ENCODE measurements at regions not wholly inside any gene's neighbourhood (a gene's known extent, or its start where the extent isn't known, plus 50 kb on each side); places are given as distances from the start of the nearest gene placed in this dataset.

- H3K4me3 ChIP-seq (ENCODE audit: low read length in 2 of 2), result no peak overlapping the region
- DNase-seq (no peak), ATAC-seq (ENCODE audit: low FRiP score) (no peak)
- no peaks in the 10 kb centered on the region for H3K9me3 ChIP-seq (ENCODE audit: control insufficient read depth, low read length)
- H3K4me1 ChIP-seq (ENCODE audit: control insufficient read depth in 1 of 2, insufficient read depth in 2 of 2, low read length in 2 of 2), result no peaks in the 10 kb centered on the region
- H3K36me3 ChIP-seq (ENCODE audit: control insufficient read depth in 1 of 2, insufficient read depth in 2 of 2, low read length in 1 of 2), result no peaks in the 10 kb centered on the region
- intact Hi-C loops (cut with DNase I), result no loop called here
- no peak overlapping the region for H3K27ac ChIP-seq (ENCODE audit: low read depth in 1 of 2, low read length in 2 of 2)
- no peaks in the 10 kb centered on the region for H3K27me3 ChIP-seq (ENCODE audit: control insufficient read depth in 1 of 2, insufficient read depth in 2 of 2, low read length in 1 of 2)
- WGBS, 2 donors, result 75 to 83% methylated on average over 7 of the region's 7 CpGs
Observed at GRCh38 chr2:23008951-23009350, 376.0 kb upstream of the KLHL29 start.

- H3K27me3 ChIP-seq (ENCODE audit: control insufficient read depth in 1 of 2, insufficient read depth in 2 of 2, low read length in 1 of 2), result no peaks in the 10 kb centered on the region
- H3K4me1 ChIP-seq (ENCODE audit: control insufficient read depth in 1 of 2, insufficient read depth in 2 of 2, low read length in 2 of 2), result no peaks in the 10 kb centered on the region
- no peak overlapping the region for H3K27ac ChIP-seq (ENCODE audit: low read depth in 1 of 2, low read length in 2 of 2)
- H3K4me3 ChIP-seq (ENCODE audit: low read length in 2 of 2), result no peak overlapping the region
- H3K9me3 ChIP-seq (ENCODE audit: control insufficient read depth, low read length), result no peaks in the 10 kb centered on the region
- ATAC-seq (ENCODE audit: low FRiP score) (peak; percentile 39), DNase-seq (no peak)
- 59 to 62% methylated on average over 7 of the region's 7 CpGs for WGBS, 2 donors
- intact Hi-C loops (cut with DNase I), result no loop called here
- no peaks in the 10 kb centered on the region for H3K36me3 ChIP-seq (ENCODE audit: control insufficient read depth in 1 of 2, insufficient read depth in 2 of 2, low read length in 1 of 2)
Observed at GRCh38 chr2:23009545-23010149, 375.3 kb upstream of the KLHL29 start.

GRCh38 chr2:23012499-23012898 is 372.5 kb upstream of the KLHL29 start:
- Histone ChIP-seq H3K27me3 (ENCODE audit: control insufficient read depth in 1 of 2, insufficient read depth in 2 of 2, low read length in 1 of 2) (no peaks in the 10 kb centered on the region), H3K4me3 (ENCODE audit: low read length in 2 of 2) (no peak overlapping the region), H3K4me1 (ENCODE audit: control insufficient read depth in 1 of 2, insufficient read depth in 2 of 2, low read length in 2 of 2) (no peaks in the 10 kb centered on the region), H3K9me3 (ENCODE audit: control insufficient read depth, low read length) (no peaks in the 10 kb centered on the region), H3K36me3 (ENCODE audit: control insufficient read depth in 1 of 2, insufficient read depth in 2 of 2, low read length in 1 of 2) (no peaks in the 10 kb centered on the region), H3K27ac (ENCODE audit: low read depth in 1 of 2, low read length in 2 of 2) (no peak overlapping the region)
- DNase-seq, result no peak
- 71% methylated on average over 2 of the region's 2 CpGs for WGBS, 2 donors
- intact Hi-C loops (cut with DNase I), result no loop called here
- ATAC-seq (ENCODE audit: low FRiP score), result no peak

GRCh38 chr2:23015651-23016200 is 369.3 kb upstream of the KLHL29 start:
- no peak for DNase-seq
- ATAC-seq (ENCODE audit: low FRiP score), result no peak
- no peaks in the 10 kb centered on the region for H3K36me3 ChIP-seq (ENCODE audit: control insufficient read depth in 1 of 2, insufficient read depth in 2 of 2, low read length in 1 of 2)
- H3K4me3 ChIP-seq (ENCODE audit: low read length in 2 of 2), result no peak overlapping the region
- H3K27me3 ChIP-seq (ENCODE audit: control insufficient read depth in 1 of 2, insufficient read depth in 2 of 2, low read length in 1 of 2), result no peaks in the 10 kb centered on the region
- H3K27ac ChIP-seq (ENCODE audit: low read depth in 1 of 2, low read length in 2 of 2), result no peak overlapping the region
- H3K4me1 ChIP-seq (ENCODE audit: control insufficient read depth in 1 of 2, insufficient read depth in 2 of 2, low read length in 2 of 2), result no peaks in the 10 kb centered on the region
- intact Hi-C loops (cut with DNase I), result no loop called here
- WGBS, 2 donors, result 76 to 77% methylated on average over 7 of the region's 7 CpGs
- H3K9me3 ChIP-seq (ENCODE audit: control insufficient read depth, low read length), result no peaks in the 10 kb centered on the region

DNA sequence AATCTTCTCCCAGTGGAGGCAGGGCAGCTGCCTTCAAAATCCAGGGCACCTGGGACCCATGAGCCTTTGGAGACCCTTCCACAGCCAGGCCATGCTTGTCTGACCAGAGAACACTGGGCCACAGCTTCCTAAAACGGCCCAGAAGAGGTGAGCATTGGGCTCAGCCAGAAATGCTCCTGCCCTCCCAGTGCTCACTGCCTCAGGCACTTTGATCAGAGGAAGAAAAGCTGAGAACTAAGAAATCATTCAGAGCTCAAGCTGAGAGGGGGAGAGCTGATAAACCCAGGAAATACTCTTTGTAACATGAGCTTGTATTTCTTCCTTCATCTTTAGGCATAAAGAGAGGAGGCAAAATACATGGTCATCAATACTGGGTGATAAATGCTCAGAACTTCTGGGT is 365.5 kb upstream of the KLHL29 start:
- H3K36me3 ChIP-seq (ENCODE audit: control insufficient read depth in 1 of 2, insufficient read depth in 2 of 2, low read length in 1 of 2), result no peaks in the 10 kb centered on the region
- H3K4me1 ChIP-seq (ENCODE audit: control insufficient read depth in 1 of 2, insufficient read depth in 2 of 2, low read length in 2 of 2), result no peaks in the 10 kb centered on the region
- DNase-seq (no peak), ATAC-seq (ENCODE audit: low FRiP score) (no peak)
- 11 to 15% methylated on average over 1 of the region's 1 CpG for WGBS, 2 donors
- no peaks in the 10 kb centered on the region for H3K27me3 ChIP-seq (ENCODE audit: control insufficient read depth in 1 of 2, insufficient read depth in 2 of 2, low read length in 1 of 2)
- H3K4me3 ChIP-seq (ENCODE audit: low read length in 2 of 2), result no peak overlapping the region
- intact Hi-C loops (cut with DNase I), result no loop called here
- H3K9me3 ChIP-seq (ENCODE audit: control insufficient read depth, low read length), result no peaks in the 10 kb centered on the region
- H3K27ac ChIP-seq (ENCODE audit: low read depth in 1 of 2, low read length in 2 of 2), result no peak overlapping the region

DNA sequence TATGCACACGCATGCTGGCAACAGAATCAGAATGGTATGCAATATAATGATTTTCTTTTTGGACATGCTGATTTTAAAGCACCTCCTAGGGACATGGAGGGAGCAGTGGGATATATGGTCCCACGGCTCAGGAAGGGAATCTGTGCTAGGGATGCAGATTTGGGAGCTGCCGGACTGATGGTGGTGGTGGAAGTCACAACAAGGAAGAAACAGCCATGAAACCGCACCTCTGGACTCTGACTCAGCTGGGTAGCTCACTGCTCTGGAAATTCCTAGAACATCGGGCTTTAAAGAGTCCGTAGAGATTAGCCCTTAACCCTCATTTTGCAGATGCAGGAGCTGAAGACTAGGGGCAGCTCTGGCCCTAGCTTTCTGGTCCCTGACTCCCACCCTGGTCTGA is 364.3 kb upstream of the KLHL29 start:
- no peak overlapping the region for H3K27ac ChIP-seq (ENCODE audit: low read depth in 1 of 2, low read length in 2 of 2)
- intact Hi-C loops (cut with DNase I), result no loop called here
- ATAC-seq (ENCODE audit: low FRiP score) (no peak), DNase-seq (no peak)
- 72 to 78% methylated on average over 6 of the region's 6 CpGs for WGBS, 2 donors
- H3K4me3 ChIP-seq (ENCODE audit: low read length in 2 of 2), result no peak overlapping the region
- no peaks in the 10 kb centered on the region for H3K4me1 ChIP-seq (ENCODE audit: control insufficient read depth in 1 of 2, insufficient read depth in 2 of 2, low read length in 2 of 2)
- peaks cover under 1% of the 10 kb centered on the region for H3K9me3 ChIP-seq (ENCODE audit: control insufficient read depth, low read length)
- H3K27me3 ChIP-seq (ENCODE audit: control insufficient read depth in 1 of 2, insufficient read depth in 2 of 2, low read length in 1 of 2), result no peaks in the 10 kb centered on the region
- H3K36me3 ChIP-seq (ENCODE audit: control insufficient read depth in 1 of 2, insufficient read depth in 2 of 2, low read length in 1 of 2), result no peaks in the 10 kb centered on the region

- no peaks in the 10 kb centered on the region for H3K4me1 ChIP-seq (ENCODE audit: control insufficient read depth in 1 of 2, insufficient read depth in 2 of 2, low read length in 2 of 2)
- no peaks in the 10 kb centered on the region for H3K36me3 ChIP-seq (ENCODE audit: control insufficient read depth in 1 of 2, insufficient read depth in 2 of 2, low read length in 1 of 2)
- ATAC-seq (ENCODE audit: low FRiP score) (no peak), DNase-seq (no peak)
- H3K9me3 ChIP-seq (ENCODE audit: control insufficient read depth, low read length), result peaks cover 1% of the 10 kb centered on the region
- H3K4me3 ChIP-seq (ENCODE audit: low read length in 2 of 2), result no peak overlapping the region
- no peaks in the 10 kb centered on the region for H3K27me3 ChIP-seq (ENCODE audit: control insufficient read depth in 1 of 2, insufficient read depth in 2 of 2, low read length in 1 of 2)
- intact Hi-C loops (cut with DNase I), result no loop called here
- 69 to 72% methylated on average over 13 of the region's 13 CpGs for WGBS, 2 donors
- no peak overlapping the region for H3K27ac ChIP-seq (ENCODE audit: low read depth in 1 of 2, low read length in 2 of 2)
Observed at GRCh38 chr2:23021311-23022120, 363.5 kb upstream of the KLHL29 start.

- H3K4me3 ChIP-seq (ENCODE audit: low read length in 2 of 2), result no peak overlapping the region
- H3K9me3 ChIP-seq (ENCODE audit: control insufficient read depth, low read length), result peaks cover 1% of the 10 kb centered on the region
- no peaks in the 10 kb centered on the region for H3K36me3 ChIP-seq (ENCODE audit: control insufficient read depth in 1 of 2, insufficient read depth in 2 of 2, low read length in 1 of 2)
- H3K27ac ChIP-seq (ENCODE audit: low read depth in 1 of 2, low read length in 2 of 2), result no peak overlapping the region
- intact Hi-C loops (cut with DNase I), result no loop called here
- ATAC-seq (ENCODE audit: low FRiP score) (no peak), DNase-seq (no peak)
- H3K4me1 ChIP-seq (ENCODE audit: control insufficient read depth in 1 of 2, insufficient read depth in 2 of 2, low read length in 2 of 2), result no peaks in the 10 kb centered on the region
- WGBS, 2 donors, result 21 to 34% methylated on average over 3 of the region's 3 CpGs
- H3K27me3 ChIP-seq (ENCODE audit: control insufficient read depth in 1 of 2, insufficient read depth in 2 of 2, low read length in 1 of 2), result no peaks in the 10 kb centered on the region
Observed at GRCh38 chr2:23023722-23024121, 361.3 kb upstream of the KLHL29 start.

- Histone ChIP-seq H3K4me3 (ENCODE audit: low read length in 2 of 2) (no peak overlapping the region), H3K27me3 (ENCODE audit: control insufficient read depth in 1 of 2, insufficient read depth in 2 of 2, low read length in 1 of 2) (peaks cover 0 to 1% of the 10 kb centered on the region in 2 donors), H3K27ac (ENCODE audit: low read depth in 1 of 2, low read length in 2 of 2) (no peak overlapping the region), H3K4me1 (ENCODE audit: control insufficient read depth in 1 of 2, insufficient read depth in 2 of 2, low read length in 2 of 2) (no peaks in the 10 kb centered on the region), H3K36me3 (ENCODE audit: control insufficient read depth in 1 of 2, insufficient read depth in 2 of 2, low read length in 1 of 2) (no peaks in the 10 kb centered on the region), H3K9me3 (ENCODE audit: control insufficient read depth, low read length) (peaks cover 1% of the 10 kb centered on the region)
- ATAC-seq (ENCODE audit: low FRiP score), result no peak
- intact Hi-C loops (cut with DNase I), result no loop called here
- DNase-seq, result no peak
- whole genome bisulfite sequencing, 2 donors, result 44 to 70% methylated on average over 4 of the region's 4 CpGs
Observed at GRCh38 chr2:23026671-23027070, 358.3 kb upstream of the KLHL29 start.

All from aorta (tissue), 5 donors.